ENCODE measurements at regions not wholly inside any gene's neighbourhood (a gene's known extent, or its start where the extent isn't known, plus 50 kb on each side); places are given as distances from the start of the nearest gene placed in this dataset.

DNA sequence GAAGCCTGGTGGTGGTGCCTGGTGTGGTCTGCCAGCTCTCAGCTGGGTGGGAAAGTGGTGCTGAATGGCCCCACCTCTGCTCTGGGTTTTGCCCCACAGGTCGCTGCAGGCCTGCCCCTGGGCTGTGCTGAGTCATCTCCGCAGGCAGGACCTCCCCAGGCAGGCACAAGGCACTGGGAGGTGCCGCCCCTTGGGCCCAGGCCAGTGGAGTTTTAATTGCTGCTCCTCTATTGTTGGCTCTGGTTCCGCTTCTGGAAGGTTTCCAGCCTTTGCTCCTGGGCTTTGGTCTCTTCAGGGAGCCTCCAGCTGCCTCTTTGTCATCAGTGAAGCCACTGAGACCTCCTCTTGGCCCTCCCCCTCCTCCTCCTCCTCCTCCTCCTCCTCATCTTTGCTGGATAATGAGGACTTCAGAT, 180.3 kb upstream of the GRB10 start:
- no peak overlapping the region for H3K4me3 ChIP-seq (ENCODE audit: low read depth, low read length)
- TF ChIP-seq, protein P1, sequence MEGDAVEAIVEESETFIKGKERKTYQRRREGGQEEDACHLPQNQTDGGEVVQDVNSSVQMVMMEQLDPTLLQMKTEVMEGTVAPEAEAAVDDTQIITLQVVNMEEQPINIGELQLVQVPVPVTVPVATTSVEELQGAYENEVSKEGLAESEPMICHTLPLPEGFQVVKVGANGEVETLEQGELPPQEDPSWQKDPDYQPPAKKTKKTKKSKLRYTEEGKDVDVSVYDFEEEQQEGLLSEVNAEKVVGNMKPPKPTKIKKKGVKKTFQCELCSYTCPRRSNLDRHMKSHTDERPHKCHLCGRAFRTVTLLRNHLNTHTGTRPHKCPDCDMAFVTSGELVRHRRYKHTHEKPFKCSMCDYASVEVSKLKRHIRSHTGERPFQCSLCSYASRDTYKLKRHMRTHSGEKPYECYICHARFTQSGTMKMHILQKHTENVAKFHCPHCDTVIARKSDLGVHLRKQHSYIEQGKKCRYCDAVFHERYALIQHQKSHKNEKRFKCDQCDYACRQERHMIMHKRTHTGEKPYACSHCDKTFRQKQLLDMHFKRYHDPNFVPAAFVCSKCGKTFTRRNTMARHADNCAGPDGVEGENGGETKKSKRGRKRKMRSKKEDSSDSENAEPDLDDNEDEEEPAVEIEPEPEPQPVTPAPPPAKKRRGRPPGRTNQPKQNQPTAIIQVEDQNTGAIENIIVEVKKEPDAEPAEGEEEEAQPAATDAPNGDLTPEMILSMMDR (IDR thresholded peaks at IDR 0.05; ENCODE audit: insufficient read depth, low read length): no peak
- peak; percentile 50 for DNase-seq (ENCODE audit: low read depth)

DNA sequence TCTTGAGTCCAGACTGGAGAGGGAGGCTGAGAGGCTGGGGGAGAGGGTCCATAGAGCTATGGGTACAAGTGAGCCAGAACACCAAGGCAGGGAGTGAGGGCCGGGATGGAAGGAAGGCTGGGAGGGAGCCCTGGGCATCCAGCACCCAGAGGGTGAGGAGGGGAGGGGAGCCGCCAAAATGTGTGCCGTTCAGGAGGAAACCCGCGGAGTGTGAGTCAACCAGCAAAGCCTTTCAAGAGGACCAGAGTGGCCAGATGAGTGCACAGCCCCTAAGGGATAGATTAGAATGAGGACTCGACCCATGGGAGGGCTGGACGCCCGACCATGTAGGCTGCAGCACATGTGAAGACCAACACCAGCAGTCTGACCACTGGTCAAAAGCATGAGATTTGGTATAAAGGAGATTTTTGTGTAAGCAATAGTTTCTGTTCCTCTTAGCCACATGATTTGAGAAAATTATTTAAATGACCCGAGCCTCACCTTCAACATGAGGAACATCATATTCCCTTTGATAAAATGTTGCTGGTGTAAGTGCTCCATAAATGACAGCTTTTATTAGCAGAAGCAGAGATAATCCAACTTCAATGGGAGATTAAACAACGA, 179.7 kb upstream of the GRB10 start:
- no peak overlapping the region for H3K4me3 ChIP-seq (ENCODE audit: low read depth, low read length)
- DNase-seq (ENCODE audit: low read depth): no peak
- TF ChIP-seq, protein P1 (IDR thresholded peaks at IDR 0.05; ENCODE audit: insufficient read depth, low read length): no peak

DNA sequence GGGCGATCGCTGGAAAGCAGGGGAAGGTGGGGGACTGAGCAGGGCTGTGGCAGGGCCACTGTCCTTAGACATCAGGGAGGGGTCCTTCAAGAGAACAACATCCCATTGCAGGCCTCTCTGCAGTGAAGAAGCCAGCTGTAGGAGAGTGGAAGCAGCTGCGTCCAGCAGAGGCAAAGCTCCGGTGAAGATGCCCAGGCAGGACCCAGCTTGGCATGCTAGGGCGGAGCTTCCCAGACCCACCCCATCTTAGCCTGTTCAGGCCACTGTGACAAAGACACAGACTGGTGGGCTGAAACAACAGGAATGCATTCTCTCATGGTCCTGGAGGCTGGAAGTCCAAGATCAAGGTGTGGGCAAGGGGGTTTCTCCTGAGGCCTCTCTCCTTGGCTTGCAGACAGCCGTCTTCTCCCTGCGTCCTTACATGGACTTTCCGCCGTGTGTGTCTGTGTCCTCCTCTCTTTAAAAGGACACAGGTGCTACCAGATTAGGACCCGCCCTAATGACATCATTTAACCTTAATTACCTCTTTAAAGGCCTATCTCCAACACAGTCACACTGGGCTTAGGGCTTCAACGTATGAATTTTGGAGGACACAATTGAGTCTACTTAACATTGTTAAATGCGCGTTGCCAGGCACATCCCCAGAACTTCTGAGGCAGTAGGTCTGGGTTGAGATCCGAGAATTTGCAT, 178.1 kb upstream of the GRB10 start:
- no peak overlapping the region for H3K4me3 ChIP-seq (ENCODE audit: low read depth, low read length)
- TF ChIP-seq, protein P1 (IDR thresholded peaks at IDR 0.05; ENCODE audit: insufficient read depth, low read length): no peak
- no peak for DNase-seq (ENCODE audit: low read depth)

DNA sequence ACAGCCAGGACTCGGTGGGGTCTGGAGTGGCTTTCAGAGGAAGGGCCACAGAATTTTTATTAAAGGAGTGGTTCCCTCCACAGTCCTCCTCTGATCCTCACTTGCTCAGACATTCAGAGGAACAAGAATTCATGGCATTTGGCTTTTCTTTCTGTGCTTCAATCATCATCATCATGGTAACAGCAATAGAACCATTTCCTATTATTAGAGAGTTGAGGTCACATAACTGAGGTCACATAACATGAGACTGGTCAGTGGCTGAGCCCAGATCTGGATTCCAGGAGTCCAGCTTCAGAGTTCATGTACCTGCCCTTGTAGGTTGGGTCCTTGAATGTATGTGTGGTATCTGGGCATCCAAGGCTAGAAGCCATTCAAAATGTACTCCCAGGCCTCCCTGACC, 177.3 kb upstream of the GRB10 start:
- H3K4me3 ChIP-seq (ENCODE audit: low read depth, low read length): no peak overlapping the region
- no peak for DNase-seq (ENCODE audit: low read depth)
- TF ChIP-seq, protein P1 (IDR thresholded peaks at IDR 0.05; ENCODE audit: insufficient read depth, low read length): no peak

DNA sequence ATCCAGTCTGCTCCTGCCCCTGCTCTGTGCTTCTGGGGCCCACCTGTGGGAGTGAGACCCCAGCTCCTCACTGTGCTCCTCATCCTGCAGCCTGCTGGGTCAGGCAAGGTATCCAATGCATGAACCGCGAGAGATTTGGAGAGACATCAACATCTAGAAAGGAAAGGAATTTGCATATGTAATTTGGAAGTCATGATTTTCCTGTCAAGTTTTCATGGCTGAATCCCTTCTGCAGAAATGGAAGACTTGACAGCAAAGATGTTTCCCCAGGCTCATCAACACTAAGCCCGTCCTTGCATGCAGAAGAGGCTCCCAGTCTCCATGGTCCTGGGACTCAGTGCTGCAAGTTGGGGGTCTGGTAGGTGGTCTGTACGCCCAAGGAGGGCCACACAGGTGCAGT, 176.9 kb upstream of the GRB10 start:
- H3K4me3 ChIP-seq (ENCODE audit: low read depth, low read length): no peak overlapping the region
- TF ChIP-seq, protein P1 (IDR thresholded peaks at IDR 0.05; ENCODE audit: insufficient read depth, low read length): no peak
- DNase-seq (ENCODE audit: low read depth): no peak

DNA sequence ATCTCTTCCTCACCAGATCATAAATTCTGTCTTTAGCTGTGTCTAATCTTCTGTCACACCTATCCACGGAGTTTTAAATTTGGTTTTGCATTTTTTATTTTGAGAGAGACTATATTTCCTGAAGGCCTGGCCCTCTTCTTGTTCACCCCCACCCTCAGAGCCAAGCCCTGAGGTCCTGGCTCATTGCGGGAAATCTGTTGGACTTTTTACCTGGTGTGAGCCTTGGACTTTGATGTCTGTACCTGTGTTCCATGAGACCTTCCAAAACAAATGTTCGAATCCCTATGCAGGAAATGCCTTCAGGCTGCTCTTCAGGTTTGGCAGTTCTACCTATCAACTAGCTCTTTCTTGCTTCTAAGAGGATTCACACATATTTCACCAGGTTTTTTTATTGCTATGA, 175.2 kb upstream of the GRB10 start:
- H3K4me3 ChIP-seq (ENCODE audit: low read depth, low read length): no peak overlapping the region
- no peak for DNase-seq (ENCODE audit: low read depth)
- TF ChIP-seq, protein P1 (IDR thresholded peaks at IDR 0.05; ENCODE audit: insufficient read depth, low read length): no peak
